ENCODE measurements at regions not wholly inside any gene's neighbourhood (a gene's known extent, or its start where the extent isn't known, plus 50 kb on each side); places are given as distances from the start of the nearest gene placed in this dataset.
"Not testable (repeated sequence)": the region's sequence is repeated elsewhere in the genome, so short reads cannot be mapped to it uniquely, and the experiment has no call there.

GRCh38 chr20:30524761-30525160 lies 732.7 kb upstream of the DEFB115 start:
- H3K9me3 ChIP-seq; DNase-seq (ENCODE audit: low spot score in 2 of 2); H3K4me1 ChIP-seq; H3K4me3 ChIP-seq; H3K36me3 ChIP-seq (replicated peaks); H3K27me3 ChIP-seq (ENCODE audit: low read depth); in situ Hi-C loops (cut with MboI; ENCODE audit: low sequenced_read_pairs): not testable (repeated sequence)

GRCh38 chr20:30533653-30534052 lies 723.8 kb upstream of the DEFB115 start:
- H3K27me3 ChIP-seq (ENCODE audit: low read depth); in situ Hi-C loops (cut with MboI; ENCODE audit: low sequenced_read_pairs); H3K4me1 ChIP-seq: not testable (repeated sequence)

GRCh38 chr20:30537459-30537858 lies 720.0 kb upstream of the DEFB115 start:
- H3K9me3 ChIP-seq; DNase-seq (ENCODE audit: low spot score in 2 of 2); in situ Hi-C loops (cut with MboI; ENCODE audit: low sequenced_read_pairs): not testable (repeated sequence)

More at GRCh38 chr20:30533653-30534052, 723.8 kb upstream of the DEFB115 start:
- not testable (repeated sequence) for H3K36me3 ChIP-seq (replicated peaks); H3K9me3 ChIP-seq; H3K4me3 ChIP-seq; DNase-seq (ENCODE audit: low spot score in 2 of 2)

DNA sequence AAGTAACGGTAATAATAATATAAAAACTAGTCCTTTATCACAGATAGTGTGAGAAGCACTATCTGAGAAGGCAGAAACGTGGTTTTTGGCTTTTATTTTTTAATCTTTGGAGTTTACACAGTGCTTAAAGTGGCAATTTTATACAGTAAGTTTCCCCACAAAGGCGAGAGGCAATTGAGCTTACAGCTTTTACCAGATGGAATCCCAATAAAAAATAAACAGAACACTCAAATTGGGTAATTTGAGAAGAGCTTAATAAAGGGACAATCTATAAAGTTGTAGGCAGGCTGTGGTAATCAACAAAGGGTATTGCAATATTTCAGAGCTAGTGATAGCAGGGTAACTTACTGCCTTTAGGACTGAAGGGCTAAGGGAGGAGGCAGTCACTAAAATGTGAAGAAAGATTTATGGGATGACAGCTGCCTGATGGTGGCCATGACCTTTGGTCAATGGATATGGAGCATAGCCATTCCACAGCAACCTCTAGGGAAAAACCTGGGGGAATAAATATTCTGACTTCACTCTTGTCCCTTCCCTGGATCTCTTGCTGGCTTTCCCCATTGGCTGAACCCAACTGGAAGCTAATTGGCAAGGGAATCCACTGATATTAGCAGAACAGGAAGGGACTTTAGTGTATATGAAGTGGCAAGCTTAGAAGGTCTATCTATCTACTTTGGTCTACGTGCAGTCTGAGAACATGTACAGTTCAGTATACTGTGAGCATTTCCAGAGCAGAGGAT lies 717.0 kb upstream of the DEFB115 start:
- DNase-seq (ENCODE audit: low spot score in 2 of 2); H3K36me3 ChIP-seq (replicated peaks); H3K27me3 ChIP-seq (ENCODE audit: low read depth); H3K4me3 ChIP-seq; H3K4me1 ChIP-seq; H3K9me3 ChIP-seq; in situ Hi-C loops (cut with MboI; ENCODE audit: low sequenced_read_pairs): not testable (repeated sequence)

More at GRCh38 chr20:30537459-30537858, 720.0 kb upstream of the DEFB115 start:
- H3K36me3 ChIP-seq (replicated peaks); H3K27me3 ChIP-seq (ENCODE audit: low read depth); H3K4me1 ChIP-seq; H3K4me3 ChIP-seq: not testable (repeated sequence)

DNA sequence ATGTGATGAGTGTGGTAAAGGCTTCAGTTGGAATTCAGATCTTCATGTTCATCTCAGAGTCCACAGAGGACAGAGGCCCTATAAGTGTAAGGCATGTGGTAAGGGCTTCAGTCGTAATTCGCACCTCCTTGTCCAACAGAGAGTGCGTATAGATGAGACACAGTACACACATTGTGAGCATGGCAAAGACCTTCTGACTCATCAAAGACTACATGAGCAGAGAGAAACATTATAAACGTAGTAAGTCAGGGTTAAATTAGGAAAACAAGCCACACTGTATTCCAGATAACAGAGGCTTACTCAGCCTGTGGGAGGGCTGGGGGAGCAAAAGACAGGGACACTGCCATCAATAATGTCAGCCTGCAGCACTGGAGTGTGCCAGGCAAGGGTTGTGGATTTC lies 706.2 kb upstream of the DEFB115 start:
- H3K9me3 ChIP-seq; in situ Hi-C loops (cut with MboI; ENCODE audit: low sequenced_read_pairs); DNase-seq (ENCODE audit: low spot score in 2 of 2); H3K27me3 ChIP-seq (ENCODE audit: low read depth); H3K4me3 ChIP-seq; H3K4me1 ChIP-seq; H3K36me3 ChIP-seq (replicated peaks): not testable (repeated sequence)

- H3K9me3 ChIP-seq; H3K27me3 ChIP-seq (ENCODE audit: low read depth); H3K4me1 ChIP-seq; H3K36me3 ChIP-seq (replicated peaks); H3K4me3 ChIP-seq; in situ Hi-C loops (cut with MboI; ENCODE audit: low sequenced_read_pairs); DNase-seq (ENCODE audit: low spot score in 2 of 2): not testable (repeated sequence)
Observed at GRCh38 chr20:30556797-30557196, 700.7 kb upstream of the DEFB115 start.

DNA sequence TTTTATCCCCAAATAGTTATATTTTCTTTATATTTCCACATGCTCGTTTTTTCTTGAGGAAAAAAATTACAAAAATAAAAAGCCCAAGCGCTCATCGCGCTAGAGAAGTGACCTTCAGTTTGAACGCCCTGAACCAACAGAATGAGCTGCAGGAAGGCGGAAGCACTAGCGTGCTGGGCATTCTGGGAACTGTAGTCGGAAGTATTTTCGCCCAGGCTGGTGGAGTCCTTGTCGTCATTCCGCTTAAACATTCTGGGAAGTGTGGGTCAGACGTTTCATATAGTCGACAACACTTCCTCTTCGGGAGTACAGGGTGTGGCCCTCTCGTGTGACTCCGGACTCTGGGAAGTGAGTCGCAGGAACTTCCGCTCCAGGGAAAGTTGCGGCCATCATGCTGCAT lies 692.4 kb upstream of the DEFB115 start:
- H3K9me3 ChIP-seq; H3K4me3 ChIP-seq; H3K27me3 ChIP-seq (ENCODE audit: low read depth); DNase-seq (ENCODE audit: low spot score in 2 of 2); H3K4me1 ChIP-seq; in situ Hi-C loops (cut with MboI; ENCODE audit: low sequenced_read_pairs); H3K36me3 ChIP-seq (replicated peaks): not testable (repeated sequence)

DNA sequence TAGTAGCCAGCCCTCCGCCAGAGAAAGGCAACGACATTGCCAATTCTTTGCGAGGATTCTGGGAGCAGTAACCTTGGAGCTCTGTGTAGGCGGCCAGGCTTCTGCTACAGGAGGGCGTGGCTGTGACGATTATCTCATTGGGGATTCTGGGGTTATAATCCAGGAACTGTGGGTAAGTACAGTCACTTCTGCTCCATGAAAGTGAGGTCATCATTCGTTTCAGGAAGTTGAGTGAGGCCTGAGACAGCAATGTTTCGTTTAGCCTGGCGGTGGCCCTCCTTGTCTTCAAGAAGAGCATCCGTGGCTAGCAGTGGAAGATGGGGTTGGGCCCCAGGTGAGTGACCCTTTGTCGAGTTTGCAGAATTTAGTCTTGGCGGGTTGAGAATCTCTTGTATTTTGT lies 687.6 kb upstream of the DEFB115 start:
- DNase-seq (ENCODE audit: low spot score in 2 of 2); H3K27me3 ChIP-seq (ENCODE audit: low read depth); H3K4me3 ChIP-seq; H3K4me1 ChIP-seq; H3K36me3 ChIP-seq (replicated peaks); H3K9me3 ChIP-seq; in situ Hi-C loops (cut with MboI; ENCODE audit: low sequenced_read_pairs): not testable (repeated sequence)

GRCh38 chr20:30570622-30571021 lies 686.8 kb upstream of the DEFB115 start:
- H3K9me3 ChIP-seq; DNase-seq (ENCODE audit: low spot score in 2 of 2); H3K27me3 ChIP-seq (ENCODE audit: low read depth); H3K4me1 ChIP-seq; in situ Hi-C loops (cut with MboI; ENCODE audit: low sequenced_read_pairs); H3K4me3 ChIP-seq; H3K36me3 ChIP-seq (replicated peaks): not testable (repeated sequence)

GRCh38 chr20:30574337-30574736 lies 683.1 kb upstream of the DEFB115 start:
- H3K27me3 ChIP-seq (ENCODE audit: low read depth); DNase-seq (ENCODE audit: low spot score in 2 of 2); H3K9me3 ChIP-seq; H3K36me3 ChIP-seq (replicated peaks); H3K4me3 ChIP-seq; H3K4me1 ChIP-seq; in situ Hi-C loops (cut with MboI; ENCODE audit: low sequenced_read_pairs): not testable (repeated sequence)

GRCh38 chr20:30579069-30579468 lies 678.4 kb upstream of the DEFB115 start:
- H3K9me3 ChIP-seq; H3K27me3 ChIP-seq (ENCODE audit: low read depth); H3K4me1 ChIP-seq; H3K36me3 ChIP-seq (replicated peaks); in situ Hi-C loops (cut with MboI; ENCODE audit: low sequenced_read_pairs); DNase-seq (ENCODE audit: low spot score in 2 of 2): not testable (repeated sequence)
- peak overlapping the region; percentile 37 for H3K4me3 ChIP-seq

- H3K9me3 ChIP-seq; H3K36me3 ChIP-seq (replicated peaks); in situ Hi-C loops (cut with MboI; ENCODE audit: low sequenced_read_pairs); H3K4me1 ChIP-seq; H3K27me3 ChIP-seq (ENCODE audit: low read depth): not testable (repeated sequence)
- peak overlapping the region; percentile 37 for H3K4me3 ChIP-seq
- DNase-seq (ENCODE audit: low spot score in 2 of 2), result peak; percentile 76 to 91
Observed at GRCh38 chr20:30579824-30580438, 677.5 kb upstream of the DEFB115 start.

GRCh38 chr20:30581839-30582238 lies 675.6 kb upstream of the DEFB115 start:
- in situ Hi-C loops (cut with MboI; ENCODE audit: low sequenced_read_pairs); H3K4me3 ChIP-seq; H3K36me3 ChIP-seq (replicated peaks); H3K27me3 ChIP-seq (ENCODE audit: low read depth); H3K4me1 ChIP-seq; H3K9me3 ChIP-seq: not testable (repeated sequence)
- DNase-seq (ENCODE audit: low spot score in 2 of 2), result peak; percentile 24 to 32

GRCh38 chr20:30584403-30584802 lies 673.1 kb upstream of the DEFB115 start:
- DNase-seq (ENCODE audit: low spot score in 2 of 2); H3K9me3 ChIP-seq; H3K36me3 ChIP-seq (replicated peaks); in situ Hi-C loops (cut with MboI; ENCODE audit: low sequenced_read_pairs); H3K27me3 ChIP-seq (ENCODE audit: low read depth); H3K4me1 ChIP-seq; H3K4me3 ChIP-seq: not testable (repeated sequence)

All from HAP-1 (cell line).